ENCODE measurements at regions not wholly inside any gene's neighbourhood (a gene's known extent, or its start where the extent isn't known, plus 50 kb on each side); places are given as distances from the start of the nearest gene placed in this dataset.

- intact Hi-C loops (cut with DNase I), result no loop called here
- 89 to 94% methylated on average over 2 of the region's 2 CpGs for WGBS, 2 donors
- no peaks in the 10 kb centered on the region for H3K27me3 ChIP-seq
- H3K9me3 ChIP-seq, result no peaks in the 10 kb centered on the region
- H3K27ac ChIP-seq, result no peak overlapping the region
- no peaks in the 10 kb centered on the region for H3K36me3 ChIP-seq
- TF ChIP-seq CTCF (IDR thresholded peaks at IDR 0.05) (no peak), POLR2AphosphoS5 (IDR thresholded peaks at IDR 0.05) (no peak), POLR2A (IDR thresholded peaks at IDR 0.05) (no peak), EP300 (IDR thresholded peaks at IDR 0.05) (no peak)
- no peak for DNase-seq
- H3K4me3 ChIP-seq, result no peak overlapping the region
- H3K4me1 ChIP-seq, result no peaks in the 10 kb centered on the region
Observed at GRCh38 chr3:70789878-70790277, 477.4 kb upstream of the MDFIC2 start.

- Histone ChIP-seq H3K4me1 (no peaks in the 10 kb centered on the region), H3K27ac (no peak overlapping the region), H3K36me3 (no peaks in the 10 kb centered on the region), H3K4me3 (no peak overlapping the region), H3K27me3 (no peaks in the 10 kb centered on the region), H3K9me3 (no peaks in the 10 kb centered on the region)
- intact Hi-C loops (cut with DNase I), result no loop called here
- no peak for DNase-seq
- TF ChIP-seq POLR2A (IDR thresholded peaks at IDR 0.05), result no peak
- TF ChIP-seq CTCF (IDR thresholded peaks at IDR 0.05), result no peak
- no peak for TF ChIP-seq POLR2AphosphoS5 (IDR thresholded peaks at IDR 0.05)
- TF ChIP-seq EP300 (IDR thresholded peaks at IDR 0.05), result no peak
Observed at GRCh38 chr3:70780790-70781189, 468.4 kb upstream of the MDFIC2 start.

GRCh38 chr3:70779296-70779695 lies 466.9 kb upstream of the MDFIC2 start:
- Histone ChIP-seq H3K4me1 (no peaks in the 10 kb centered on the region), H3K27me3 (no peaks in the 10 kb centered on the region), H3K36me3 (no peaks in the 10 kb centered on the region), H3K27ac (no peak overlapping the region), H3K9me3 (no peaks in the 10 kb centered on the region), H3K4me3 (no peak overlapping the region)
- DNase-seq, result no peak
- intact Hi-C loops (cut with DNase I), result no loop called here
- no peak for TF ChIP-seq POLR2A (IDR thresholded peaks at IDR 0.05)
- no peak for TF ChIP-seq EP300 (IDR thresholded peaks at IDR 0.05)
- TF ChIP-seq POLR2AphosphoS5 (IDR thresholded peaks at IDR 0.05), result no peak
- no peak for TF ChIP-seq CTCF (IDR thresholded peaks at IDR 0.05)
- 82 to 90% methylated on average over 4 of the region's 4 CpGs for WGBS, 2 donors

- DNase-seq, result no peak
- no peaks in the 10 kb centered on the region for H3K27me3 ChIP-seq
- WGBS, 2 donors, result 46 to 68% methylated on average over 2 of the region's 2 CpGs
- no peak overlapping the region for H3K4me3 ChIP-seq
- no peak overlapping the region for H3K27ac ChIP-seq
- no peaks in the 10 kb centered on the region for H3K4me1 ChIP-seq
- no peaks in the 10 kb centered on the region for H3K9me3 ChIP-seq
- TF ChIP-seq CTCF (IDR thresholded peaks at IDR 0.05) (no peak), POLR2A (IDR thresholded peaks at IDR 0.05) (no peak), POLR2AphosphoS5 (IDR thresholded peaks at IDR 0.05) (no peak), EP300 (IDR thresholded peaks at IDR 0.05) (no peak)
- intact Hi-C loops (cut with DNase I), result no loop called here
- no peaks in the 10 kb centered on the region for H3K36me3 ChIP-seq
Observed at GRCh38 chr3:70776081-70776480, 463.6 kb upstream of the MDFIC2 start.

- DNase-seq, result no peak
- Histone ChIP-seq H3K27ac (no peak overlapping the region), H3K4me3 (no peak overlapping the region), H3K36me3 (no peaks in the 10 kb centered on the region), H3K27me3 (no peaks in the 10 kb centered on the region), H3K9me3 (no peaks in the 10 kb centered on the region), H3K4me1 (no peaks in the 10 kb centered on the region)
- intact Hi-C loops (cut with DNase I), result no loop called here
- 79 to 81% methylated on average over 4 of the region's 4 CpGs for WGBS, 2 donors
- TF ChIP-seq POLR2A (IDR thresholded peaks at IDR 0.05) (no peak), EP300 (IDR thresholded peaks at IDR 0.05) (no peak), POLR2AphosphoS5 (IDR thresholded peaks at IDR 0.05) (no peak), CTCF (IDR thresholded peaks at IDR 0.05) (no peak)
Observed at GRCh38 chr3:70775257-70775656, 462.8 kb upstream of the MDFIC2 start.

Data from sigmoid colon (tissue), 6 donors.